HG03558 (cell line): ENCODE measurements at regions not wholly inside any gene's neighbourhood (a gene's known extent, or its start where the extent isn't known, plus 50 kb on each side); places are given as distances from the start of the nearest gene placed in this dataset.

Source experiments
- ATAC-seq: cut with Tn5 transposase; IDR thresholded peaks from one replicate; pipeline ENCODE4 v1.9.1; 2021; ENCODE audit warnings: moderate number of reproducible peaks; ENCODE audit not compliant: unreplicated experiment; ENCODE audit errors: extremely low read depth

DNA sequence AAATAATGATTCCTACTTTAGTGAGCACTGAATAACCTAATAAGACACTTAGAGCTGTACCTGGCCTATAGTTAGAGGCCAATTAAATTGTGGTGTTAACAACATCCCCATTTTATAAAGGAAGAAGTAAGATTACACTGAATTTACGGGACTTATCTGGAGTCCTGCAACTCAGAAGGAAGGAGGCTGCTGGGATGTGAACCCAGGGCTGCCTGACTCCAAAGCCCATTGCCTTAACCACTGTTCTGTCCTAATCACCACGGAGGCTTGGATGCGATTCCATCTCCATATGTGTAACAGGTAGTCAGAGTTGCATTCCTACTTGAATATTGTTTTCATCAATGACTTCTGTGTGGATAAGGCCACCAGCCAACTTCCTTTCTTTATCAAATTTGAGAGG lies 168.9 kb downstream of the SOCS6 start:
- ATAC-seq: no peak

DNA sequence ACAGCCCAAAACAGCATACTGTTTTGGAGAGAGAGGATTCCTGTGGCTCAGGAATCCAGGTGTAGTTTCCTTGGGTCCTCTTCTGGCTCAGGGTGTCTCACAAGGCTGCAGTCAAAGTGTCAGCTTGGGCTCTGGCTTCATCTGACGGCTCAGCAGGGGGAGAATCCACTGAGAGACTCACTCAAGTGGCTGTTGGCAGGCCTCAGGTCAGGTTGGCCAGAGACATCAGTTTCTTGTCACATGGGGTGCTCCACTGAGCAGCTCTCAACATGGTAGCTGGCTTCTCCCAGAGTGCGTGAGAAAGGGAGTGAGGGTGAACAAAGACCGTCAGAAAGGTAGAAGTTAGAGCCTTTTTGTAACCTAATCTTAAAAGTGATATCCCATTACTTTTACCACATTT lies 168.4 kb downstream of the SOCS6 start:
- ATAC-seq: no peak

DNA sequence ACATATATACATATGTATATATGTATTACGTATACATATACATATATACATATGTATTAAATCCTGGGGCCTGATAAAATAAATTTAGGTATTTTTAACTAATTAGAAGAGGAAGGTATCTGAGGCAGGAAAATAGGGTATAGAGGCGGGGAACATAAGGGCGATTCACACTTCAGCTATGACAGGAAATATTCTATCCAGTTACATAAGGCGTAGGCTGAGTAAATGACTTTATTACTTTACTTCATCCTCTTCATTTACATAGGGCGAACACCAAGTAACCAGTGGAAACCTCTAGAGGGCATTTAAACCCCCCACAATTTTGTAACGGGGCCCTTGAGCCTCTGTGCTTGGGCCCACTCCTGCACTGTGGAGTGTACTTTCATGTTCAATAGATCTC lies 167.5 kb downstream of the SOCS6 start:
- no peak for ATAC-seq

DNA sequence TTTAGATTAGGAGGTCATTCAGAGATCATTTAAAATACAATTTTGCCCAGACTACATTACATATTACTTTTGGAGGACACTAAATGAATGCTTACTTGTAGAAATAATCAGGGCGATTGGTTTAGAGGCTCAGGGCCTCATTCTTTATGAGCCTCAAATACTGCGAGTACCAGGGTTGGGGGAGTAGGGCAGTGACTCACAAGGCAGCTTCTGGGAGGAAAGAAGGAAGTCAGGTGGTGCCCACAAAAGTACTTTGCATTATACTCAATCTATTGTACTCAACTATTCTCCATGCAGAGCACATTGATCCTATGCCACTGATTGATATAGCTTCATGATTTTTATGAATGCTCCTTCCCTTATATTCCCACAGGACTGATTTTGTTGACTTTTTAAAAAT lies 166.9 kb downstream of the SOCS6 start:
- ATAC-seq: no peak

DNA sequence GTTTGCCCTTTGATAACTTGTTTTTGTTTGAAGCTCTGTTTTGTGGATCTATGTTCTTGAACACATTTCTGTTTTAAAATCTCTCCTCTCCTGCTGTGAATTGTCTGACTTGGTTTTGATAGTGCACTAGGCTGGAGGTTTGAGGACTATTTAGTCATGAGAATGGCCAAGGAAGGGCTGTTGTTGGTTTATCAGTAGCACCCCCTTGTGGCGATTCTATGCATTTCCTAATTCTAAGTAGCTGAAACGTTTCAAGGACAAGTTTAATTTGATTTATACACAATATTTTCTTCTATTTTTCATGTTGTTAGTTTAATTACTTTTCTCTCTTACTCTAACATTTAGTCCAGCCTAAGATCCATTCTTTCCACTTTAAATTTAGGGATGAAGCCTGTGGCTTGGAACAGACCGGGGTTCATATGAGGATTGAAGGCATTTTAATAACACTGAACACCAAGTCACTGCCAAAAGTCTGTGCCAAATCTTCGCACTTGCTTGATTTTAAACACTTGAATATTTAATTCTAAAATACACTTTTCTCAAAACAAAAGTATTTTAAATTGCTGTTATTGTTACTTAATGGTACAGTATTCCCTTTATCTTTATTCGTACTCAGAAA lies 166.0 kb downstream of the SOCS6 start:
- ATAC-seq: no peak

DNA sequence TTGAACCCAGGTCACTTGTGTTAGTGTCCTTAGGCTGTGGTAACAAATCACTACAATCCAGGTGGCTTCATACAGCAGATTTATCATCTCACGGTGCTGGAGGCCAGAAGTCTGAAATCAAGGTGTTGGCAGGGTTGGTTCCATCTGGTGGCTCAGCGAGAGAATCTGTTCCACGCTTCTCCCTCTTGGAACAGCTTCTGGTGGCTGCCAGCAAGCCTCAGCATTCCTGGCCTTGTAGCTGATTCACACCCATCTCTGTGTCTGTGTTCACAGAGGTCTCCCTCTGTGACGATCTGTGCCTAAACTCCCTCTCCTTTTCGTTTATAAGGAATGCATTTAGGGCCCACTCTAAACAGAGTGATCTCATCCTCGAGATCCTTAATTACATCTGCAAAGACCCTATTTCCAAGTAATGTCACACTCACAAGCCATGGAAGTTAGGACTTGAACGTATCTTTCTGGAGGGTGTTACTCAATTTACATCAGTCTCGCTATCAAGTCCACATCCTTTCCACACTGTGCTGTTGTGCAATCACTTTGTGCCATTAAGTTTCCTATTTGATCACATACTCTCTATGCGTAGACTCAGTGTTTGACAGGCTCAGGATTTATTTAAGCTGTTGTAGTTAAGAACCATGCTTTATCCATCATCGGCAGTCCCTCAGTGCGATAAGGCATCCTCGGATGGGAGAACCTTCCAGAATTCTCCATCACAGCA lies 164.4 kb downstream of the SOCS6 start:
- ATAC-seq: no peak

DNA sequence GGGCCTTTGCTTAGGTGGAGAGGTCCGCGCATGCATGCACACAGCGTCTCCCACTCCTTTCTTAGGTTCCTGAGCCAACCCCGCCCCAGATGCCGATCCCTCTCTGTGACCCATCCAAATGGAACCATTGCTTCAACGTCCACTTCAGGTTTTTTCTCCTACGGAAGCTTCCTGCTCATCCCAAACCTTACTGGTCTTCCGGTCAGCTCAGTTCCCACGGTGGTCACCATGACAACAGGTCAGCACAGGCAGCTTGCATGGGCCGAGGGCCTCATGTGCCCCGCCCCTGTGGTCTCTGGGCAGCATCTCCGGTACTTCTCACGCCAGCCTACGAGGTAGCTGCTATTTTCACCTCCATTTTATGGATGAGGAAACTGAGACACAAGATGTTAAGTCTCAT lies 163.7 kb downstream of the SOCS6 start:
- ATAC-seq: no peak

DNA sequence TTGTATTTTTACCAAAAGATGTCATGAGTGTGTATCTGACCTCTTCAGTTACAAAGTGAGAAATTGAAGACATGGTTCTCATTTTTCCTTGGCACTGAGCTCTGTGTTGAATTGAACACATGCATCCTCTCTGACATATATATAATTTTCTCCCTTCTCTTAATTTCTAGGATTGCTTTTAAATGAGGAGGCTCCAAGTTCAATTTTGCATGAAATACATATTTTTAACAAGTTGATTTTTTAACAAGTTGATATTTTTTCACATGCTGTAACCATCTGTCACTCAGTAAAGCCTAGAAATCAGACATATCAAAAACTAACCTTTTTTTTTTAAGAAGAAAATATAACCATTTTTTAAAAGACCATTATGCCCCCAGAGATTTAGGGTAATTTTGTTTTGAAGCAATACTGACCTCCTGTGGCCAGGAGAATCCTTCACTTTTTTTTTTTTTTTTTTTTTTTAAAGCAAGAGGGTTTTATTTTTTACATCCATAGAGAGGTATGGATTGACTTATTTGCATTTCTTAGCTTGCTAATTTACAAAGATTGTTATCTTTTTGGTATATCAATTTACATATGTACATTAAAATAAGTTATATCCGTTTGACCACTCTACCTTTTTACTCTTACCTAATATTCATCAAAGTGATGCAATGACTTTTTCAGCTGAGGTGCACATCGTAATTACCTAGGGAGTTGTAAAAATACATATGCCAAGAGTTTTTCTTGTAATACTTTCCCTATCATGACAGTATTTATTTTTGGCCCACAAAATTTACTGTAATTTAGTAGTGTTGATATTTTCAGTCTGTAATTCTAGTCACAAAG lies 161.8 kb downstream of the SOCS6 start:
- no peak for ATAC-seq

DNA sequence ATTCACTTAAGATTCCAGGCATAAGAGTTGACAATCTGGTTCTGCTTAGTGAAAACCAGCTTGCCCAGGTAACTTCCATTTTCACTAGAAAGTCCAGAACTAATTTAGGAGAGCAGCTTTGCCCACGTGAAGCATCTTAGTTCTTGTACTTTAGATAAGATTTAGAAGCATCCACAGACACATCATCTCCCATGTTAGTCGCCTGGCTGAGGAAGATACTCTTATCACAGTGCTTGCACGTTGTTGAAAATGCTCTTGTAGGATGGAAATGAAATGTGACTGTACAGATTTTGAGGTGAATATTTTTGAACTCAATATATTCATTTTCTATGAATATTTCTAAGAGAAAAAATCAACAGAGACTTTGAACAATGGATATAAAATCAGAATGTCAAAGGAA lies 159.7 kb downstream of the SOCS6 start:
- ATAC-seq: no peak

DNA sequence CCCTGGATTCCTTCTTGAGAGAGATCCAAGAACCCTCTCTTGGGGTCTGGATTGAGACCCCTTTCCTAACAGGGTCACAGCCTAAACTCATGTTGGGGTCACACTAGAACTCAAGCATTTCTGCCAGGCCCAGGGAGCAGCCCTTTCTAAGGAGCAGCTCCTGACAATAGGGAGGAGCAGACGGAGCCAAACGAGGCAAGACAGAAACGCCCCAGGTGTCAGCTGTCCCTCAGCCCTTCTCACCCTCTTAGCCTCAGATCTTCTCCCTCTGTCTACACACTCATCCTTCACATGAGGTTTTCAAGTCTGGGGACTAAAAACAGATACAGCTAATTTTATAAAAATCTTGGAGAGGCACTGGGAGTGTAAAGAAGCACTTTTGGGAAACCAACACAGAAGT lies 157.2 kb downstream of the SOCS6 start:
- ATAC-seq: no peak

DNA sequence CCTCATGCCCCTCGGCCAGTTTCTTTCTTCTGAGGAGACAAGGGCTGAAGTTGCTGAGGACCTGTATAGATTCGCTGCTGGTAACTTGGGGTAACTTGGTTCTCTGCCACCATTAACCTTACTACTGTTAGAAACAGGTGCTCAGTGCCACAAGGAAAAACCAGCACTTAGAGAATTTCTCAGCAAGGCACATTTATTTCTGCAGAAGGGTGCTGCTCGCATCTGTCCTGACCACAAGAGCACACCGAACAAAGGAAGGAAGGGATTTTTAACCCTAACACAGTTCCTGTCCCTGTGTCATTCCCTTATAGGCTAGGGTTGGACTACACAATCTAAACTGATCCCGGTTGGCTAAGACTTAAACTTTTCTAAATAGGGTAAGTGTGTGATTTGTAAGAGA lies 154.1 kb downstream of the SOCS6 start:
- no peak for ATAC-seq

DNA sequence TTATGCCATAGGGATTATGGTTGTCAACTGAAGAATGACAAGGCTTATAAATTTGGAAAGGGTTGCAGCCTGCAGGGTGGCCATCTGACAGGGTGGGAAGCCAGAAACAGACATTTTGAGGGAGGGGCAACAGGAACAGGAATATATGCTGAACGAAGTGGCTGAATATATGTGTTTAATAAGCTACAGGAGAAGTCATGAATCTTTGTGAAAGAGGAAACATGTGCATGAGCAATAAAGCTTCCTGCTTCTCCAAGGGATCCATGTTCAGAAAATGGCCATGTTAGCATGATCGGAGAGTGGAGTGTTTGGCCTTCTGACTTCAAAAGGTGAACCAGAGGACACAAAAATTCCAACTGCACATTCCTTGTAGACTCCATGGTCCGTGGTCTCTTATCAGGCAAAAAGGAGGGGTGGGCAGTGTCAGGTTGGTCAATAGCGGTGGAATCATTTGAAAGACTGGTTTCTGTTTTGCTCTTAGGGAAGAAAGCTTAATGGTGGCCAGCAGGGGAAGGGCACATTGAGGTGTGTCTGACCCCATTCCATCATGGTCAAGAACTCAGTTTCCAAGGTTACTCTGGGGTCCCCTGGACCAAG lies 144.1 kb downstream of the SOCS6 start:
- no peak for ATAC-seq

DNA sequence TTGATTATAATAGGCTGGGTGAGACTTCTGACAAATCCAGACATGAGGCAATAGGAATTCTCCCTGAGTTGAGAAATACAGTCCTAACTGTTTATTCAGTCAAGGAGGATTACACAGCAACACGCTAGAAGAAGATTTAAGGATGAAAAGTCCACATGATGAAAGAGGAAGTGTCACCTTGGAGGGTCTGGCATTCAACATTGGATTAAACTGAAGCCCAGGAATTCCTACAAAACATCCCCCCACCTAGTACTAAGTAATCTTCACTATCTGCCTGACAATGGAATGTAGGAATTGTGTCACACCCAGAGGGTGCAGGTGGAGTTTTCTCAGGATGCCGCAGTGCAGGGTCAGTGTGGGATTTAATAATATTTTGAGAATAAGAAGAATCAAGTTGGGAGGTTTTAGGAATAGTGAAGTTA lies 142.4 kb downstream of the SOCS6 start:
- no peak for ATAC-seq

DNA sequence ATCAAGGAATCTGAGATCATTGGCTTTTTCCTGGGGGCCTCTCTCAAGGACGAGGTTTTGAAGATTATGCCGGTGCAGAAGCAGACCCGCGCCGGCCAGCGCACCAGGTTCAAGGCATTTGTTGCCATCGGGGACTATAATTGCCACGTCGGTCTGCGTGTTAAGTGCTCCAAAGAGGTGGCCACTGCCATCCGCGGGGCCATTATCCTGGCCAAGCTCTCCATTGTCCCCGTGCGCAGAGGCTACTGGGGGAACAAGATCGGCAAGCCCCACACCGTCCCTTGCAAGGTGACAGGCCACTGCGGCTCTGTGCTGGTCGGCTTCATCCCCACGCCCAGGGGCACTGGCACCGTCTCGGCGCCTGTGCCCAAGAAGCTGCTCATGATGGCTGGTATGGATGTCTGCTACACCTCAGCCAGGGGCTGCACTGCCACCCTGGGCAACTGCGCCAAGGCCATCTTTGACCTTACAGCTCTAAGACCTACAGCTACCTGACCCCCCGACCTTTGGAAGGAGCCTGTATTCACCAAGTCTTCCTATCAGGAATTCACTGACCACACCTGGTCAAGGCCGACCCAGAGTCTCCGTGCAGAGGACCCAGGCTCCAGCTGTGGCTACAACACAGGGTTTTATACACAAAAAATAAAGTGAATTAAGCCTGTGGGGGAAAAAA lies 141.8 kb downstream of the SOCS6 start:
- no peak for ATAC-seq

DNA sequence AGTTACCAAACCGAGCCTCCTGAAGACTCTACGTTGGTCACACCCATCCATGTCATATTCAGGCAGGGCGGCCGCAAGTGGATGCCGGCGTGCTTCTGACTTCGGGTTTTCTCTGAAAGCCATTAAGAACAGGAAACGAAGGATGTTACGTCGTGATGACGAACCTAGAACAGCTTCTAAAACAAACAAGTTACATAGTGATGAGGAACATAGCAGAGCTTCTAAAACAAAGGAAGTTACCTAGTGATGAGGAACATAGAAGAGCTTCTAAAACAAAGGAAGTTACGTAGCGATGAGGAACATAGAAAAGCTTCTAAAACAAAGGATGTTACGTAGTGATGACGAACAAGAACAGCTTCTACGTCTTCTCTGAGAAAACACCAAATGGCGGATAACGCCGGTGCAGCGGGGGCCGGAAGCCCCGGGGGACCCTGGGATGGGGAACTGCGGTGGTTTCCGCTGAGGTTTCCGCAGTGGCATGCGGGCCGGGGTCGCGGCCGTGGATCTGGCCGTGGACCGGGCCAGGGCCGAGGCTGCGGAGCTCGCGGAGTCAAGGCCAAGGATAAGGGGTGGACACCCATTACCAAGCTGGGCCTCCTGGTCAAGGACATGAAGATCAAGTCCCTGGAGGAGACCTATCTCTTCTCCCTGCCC lies 141.1 kb downstream of the SOCS6 start:
- no peak for ATAC-seq

DNA sequence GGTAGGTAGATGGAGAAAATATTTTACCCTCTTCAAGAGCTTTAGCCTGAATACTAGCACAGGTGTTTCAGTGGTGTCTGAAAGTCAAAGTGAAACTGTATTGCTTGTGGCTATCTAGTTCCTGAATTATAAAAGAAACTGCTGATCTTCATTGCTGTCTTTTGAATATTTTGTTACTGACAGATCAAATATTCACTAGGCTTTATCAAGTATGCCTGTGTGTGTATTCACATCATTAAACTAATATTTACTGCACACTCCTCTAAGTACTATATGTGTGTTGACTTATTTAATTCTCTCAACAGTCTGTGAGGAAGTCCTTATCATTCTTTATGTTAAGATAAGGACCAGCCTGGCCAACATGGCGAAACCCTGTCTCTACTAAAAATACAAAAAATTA lies 139.6 kb downstream of the SOCS6 start:
- ATAC-seq: peak; percentile 100

DNA sequence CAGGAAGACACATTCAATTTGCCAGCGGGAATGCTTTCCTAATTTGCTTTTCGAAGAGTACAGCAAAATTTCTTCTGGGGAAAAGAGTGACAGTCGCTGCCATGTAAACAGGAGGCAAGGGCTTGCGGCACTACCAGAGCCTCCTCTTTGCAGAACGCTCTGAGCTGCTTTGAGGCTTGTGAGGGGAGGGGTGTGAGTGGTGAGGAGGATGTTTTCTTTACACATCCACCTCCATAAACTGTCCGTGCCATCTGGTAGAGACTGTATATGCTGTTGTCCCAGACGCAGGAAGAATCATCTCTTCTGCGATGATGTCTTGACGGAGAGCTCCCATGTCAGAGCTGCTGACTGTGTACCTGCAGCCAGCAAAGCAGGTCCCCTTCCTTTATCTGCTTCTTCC lies 138.0 kb downstream of the SOCS6 start:
- no peak for ATAC-seq

DNA sequence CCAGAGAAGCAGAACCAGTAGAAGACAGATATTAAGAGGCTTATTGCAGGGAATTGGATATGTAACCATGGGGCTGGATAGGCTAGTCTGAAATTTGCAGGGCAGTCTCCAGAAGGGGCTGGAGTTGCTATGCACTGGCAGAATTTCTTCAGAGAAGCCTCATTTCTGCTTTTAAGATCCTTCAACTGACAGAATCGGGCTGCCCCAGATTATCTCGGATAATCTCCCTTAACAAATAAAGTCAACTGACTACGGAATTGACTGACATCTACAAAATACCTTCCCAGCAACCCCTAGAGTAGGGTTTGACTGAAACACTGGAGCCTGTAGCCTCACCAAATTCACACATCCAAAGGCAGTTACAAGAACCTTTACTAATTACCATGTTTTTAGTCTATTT lies 136.4 kb downstream of the SOCS6 start:
- no peak for ATAC-seq

DNA sequence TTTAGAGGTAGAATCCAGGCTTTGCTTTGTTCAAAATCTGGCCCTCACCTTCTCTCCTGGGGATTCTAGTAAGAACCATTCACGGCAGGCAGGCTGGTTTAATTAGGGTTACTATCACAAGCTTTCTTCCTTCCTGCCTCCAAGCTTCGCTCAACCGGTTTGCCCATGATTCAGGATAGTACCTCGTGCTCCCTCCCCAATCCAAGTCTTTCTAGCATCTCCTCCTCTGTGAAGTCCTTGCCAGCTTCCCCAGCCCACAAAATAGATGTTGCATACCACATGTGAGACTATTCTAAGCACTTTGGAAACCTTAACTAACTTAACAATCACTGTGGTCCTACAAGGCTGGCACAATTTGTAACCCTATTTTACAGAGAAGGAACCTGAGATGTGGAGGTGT lies 135.1 kb downstream of the SOCS6 start:
- no peak for ATAC-seq

DNA sequence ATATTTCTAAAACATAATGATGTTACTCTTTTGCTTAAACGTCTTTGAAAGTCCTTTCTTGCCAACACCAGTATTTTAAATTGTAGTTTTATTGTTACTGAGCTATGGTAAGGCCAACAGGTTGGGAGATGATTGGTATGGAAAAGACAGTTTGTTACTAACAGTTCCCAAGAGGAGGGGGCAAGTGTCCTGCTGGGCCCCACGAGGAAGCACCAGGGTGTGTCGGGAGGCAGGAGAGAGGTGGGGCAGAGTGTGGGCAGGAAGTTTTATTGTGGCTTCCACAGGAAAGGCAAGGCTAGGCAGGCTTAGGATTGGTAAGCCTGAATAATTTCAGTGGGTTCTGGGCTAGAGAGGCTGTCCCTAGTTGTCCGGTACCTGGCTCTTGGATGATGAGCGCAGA lies 134.3 kb downstream of the SOCS6 start:
- no peak for ATAC-seq
